Stimulated activated CD8-positive, alpha-beta memory T cell treated with anti-CD3 and anti-CD28 coated beads, Interleukin-4, amount 100 ng/mL, for 24 hours (primary cell): ENCODE measurements at regions not wholly inside any gene's neighbourhood (a gene's known extent, or its start where the extent isn't known, plus 50 kb on each side); places are given as distances from the start of the nearest gene placed in this dataset.

ENCODE experiments used
- DNase-seq: peaks from one replicate; pipeline ENCODE4 v3.0.0-alpha.2; 2020; ENCODE audit warnings: low read depth

DNA sequence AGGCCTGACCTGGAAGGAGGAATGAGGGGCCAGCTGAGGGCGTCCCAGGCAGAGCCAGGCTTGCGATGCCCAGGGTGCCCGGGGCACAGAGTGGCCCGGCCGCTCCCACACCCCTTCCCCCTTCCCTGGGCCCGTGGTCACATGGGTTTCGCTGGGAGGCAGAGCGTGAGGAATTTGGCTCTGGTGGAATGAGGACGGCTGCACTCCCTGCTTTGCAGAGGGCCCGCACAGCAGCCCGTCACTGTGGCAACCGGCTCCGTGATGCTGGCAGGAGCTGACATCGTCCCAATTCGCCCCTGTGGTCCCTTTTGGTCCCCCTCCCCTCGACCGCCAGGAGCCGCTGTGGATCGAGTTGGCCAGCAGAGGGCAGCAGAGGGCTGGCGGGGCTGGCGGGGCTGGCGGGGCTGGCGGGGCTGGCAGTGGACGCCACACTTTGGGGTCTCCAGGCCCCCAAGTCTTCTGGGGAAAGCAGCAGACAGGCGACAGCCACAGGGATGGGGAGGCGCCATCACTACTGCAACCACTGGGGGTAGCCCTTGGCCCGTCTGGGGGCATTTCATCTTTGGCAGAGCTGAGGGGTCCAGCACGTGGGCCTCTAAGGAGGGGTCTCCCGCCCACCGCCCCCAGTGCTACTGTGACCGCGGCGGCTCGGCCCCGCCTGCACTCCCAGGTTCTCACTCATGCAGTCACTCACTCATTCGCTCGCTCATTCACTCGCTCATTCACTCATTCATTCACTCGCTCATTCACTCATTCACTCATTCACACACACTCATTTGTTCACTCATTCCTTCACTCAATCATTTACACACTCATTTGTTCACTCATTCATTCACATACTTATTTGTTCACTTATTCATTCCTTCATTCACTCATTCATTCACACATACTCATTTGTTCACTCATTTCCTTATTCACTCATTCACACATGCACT is 49.7 kb upstream of the BHLHE23 start:
- DNase-seq, result no peak
